Right lobe of liver (tissue), 4 donors: ENCODE measurements at regions not wholly inside any gene's neighbourhood (a gene's known extent, or its start where the extent isn't known, plus 50 kb on each side); places are given as distances from the start of the nearest gene placed in this dataset.

ENCODE experiments used
- CTCF ChIP-seq, 4 donors: fragments of 200-600 bp in 3 of 4; fragments of 450-650 bp in 1 of 4; IDR thresholded peaks; one replicate each; pipeline versions ENCODE4 v1.5.1 to v1.8.0; 2016 to 2022; ENCODE audit warnings: antibody characterized with exemption in 4 of 4, mild to moderate bottlenecking in 2 of 4
- POLR2A ChIP-seq: fragments of 450-650 bp; IDR thresholded peaks from one replicate; pipeline ENCODE4 v1.6.1; 2017; ENCODE audit warnings: antibody characterized with exemption, mild to moderate bottlenecking
- donor health status: DM: no; HTN: no; CAD: no.
- donor health status: DM: no; HTN: no; CAD: no.
- donor health status: DM: no; HTN: yes; CAD: no.

DNA sequence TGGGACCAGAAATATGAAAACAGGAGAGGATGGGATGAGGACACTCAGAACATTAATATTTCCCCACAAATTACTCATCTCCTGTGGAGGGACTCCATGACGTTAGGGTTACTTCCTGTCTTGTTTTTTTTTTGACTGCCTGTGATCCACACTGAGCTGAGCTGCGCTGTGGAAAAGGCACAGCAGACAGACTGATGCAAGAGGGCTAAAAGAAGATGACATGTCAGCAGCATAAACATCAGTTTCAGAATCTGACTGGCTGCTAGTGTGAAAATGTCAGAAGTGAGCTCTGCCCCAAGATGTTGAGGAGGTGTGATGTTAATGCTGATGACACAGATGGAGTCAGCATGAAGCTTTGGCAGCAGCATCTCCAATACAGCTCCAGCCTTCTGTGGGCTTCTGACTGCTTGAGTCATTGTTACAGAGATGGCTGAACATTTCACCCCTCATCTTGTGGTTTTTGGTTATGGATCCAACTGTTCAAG lies 286.8 kb downstream of the BLID start:
- TF ChIP-seq POLR2A, result no peak
- TF ChIP-seq CTCF (IDR thresholded peaks at IDR 0.05), result no peak
